ENCODE measurements at regions not wholly inside any gene's neighbourhood (a gene's known extent, or its start where the extent isn't known, plus 50 kb on each side); places are given as distances from the start of the nearest gene placed in this dataset.
A peak's percentile ranks its signal among the peaks of the same experiment; 100 is the strongest.

GRCh38 chr18:62442391-62442790 is 80.4 kb upstream of the ZCCHC2 start:
- DNase-seq (ENCODE audit: low read depth in 1 of 2, low spot score in 1 of 2) = no peak
- in situ Hi-C loops (cut with HindIII; ENCODE audit: low pct_unique_long_range_greater_than_20kb, low sequenced_read_pairs) = no loop called here

GRCh38 chr18:62445386-62445917 is 77.4 kb upstream of the ZCCHC2 start:
- DNase-seq (ENCODE audit: low read depth in 1 of 2, low spot score in 1 of 2) = no peak
- TF ChIP-seq JUND (IDR thresholded peaks at IDR 0.05; ENCODE audit: low read depth) = no peak
- in situ Hi-C loops (cut with HindIII; ENCODE audit: low pct_unique_long_range_greater_than_20kb, low sequenced_read_pairs) = no loop called here

More at GRCh38 chr18:62442391-62442790, 80.4 kb upstream of the ZCCHC2 start:
- no peak for TF ChIP-seq JUND (IDR thresholded peaks at IDR 0.05; ENCODE audit: low read depth)

DNA sequence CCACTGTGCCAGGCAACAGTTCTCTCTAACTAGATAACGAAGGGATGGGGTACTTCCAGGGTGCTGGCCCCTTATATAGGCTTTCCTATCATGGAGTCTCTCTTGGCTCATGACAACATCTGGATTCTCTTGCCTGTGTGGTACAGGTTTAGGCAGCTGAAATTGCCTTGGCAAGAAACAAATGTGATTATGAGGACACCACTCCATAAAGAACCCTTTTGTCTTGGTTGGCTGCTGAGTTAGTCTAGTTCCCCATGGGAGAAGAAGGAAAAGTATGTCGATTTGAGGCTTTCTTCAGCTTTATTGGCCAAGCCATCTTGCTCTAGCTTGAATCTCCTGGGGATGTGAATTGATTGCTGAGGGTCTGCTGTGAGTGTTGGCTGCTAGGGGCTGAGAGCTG is 76.3 kb upstream of the ZCCHC2 start:
- no peak for DNase-seq (ENCODE audit: low read depth in 1 of 2, low spot score in 1 of 2)
- TF ChIP-seq JUND (IDR thresholded peaks at IDR 0.05; ENCODE audit: low read depth) = no peak
- in situ Hi-C loops (cut with HindIII; ENCODE audit: low pct_unique_long_range_greater_than_20kb, low sequenced_read_pairs) = no loop called here

DNA sequence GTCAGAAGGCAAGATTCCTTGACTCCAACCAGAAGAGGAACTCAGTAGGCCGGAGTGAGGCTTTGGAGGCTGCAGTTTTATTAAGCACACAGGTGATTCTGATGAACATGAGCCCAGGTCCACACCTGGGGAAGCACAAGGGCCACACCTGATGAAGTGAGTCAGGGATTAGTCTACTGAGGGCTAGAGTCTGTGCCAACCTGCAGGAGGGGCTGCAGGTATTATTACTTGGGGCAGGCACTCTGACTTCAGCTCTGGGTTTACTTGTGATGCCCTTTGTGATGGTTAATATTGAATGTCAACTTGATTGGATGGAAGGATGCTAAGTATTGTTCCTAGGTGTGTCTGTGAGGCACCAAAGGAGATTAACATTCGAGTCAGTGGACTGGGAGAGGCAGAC is 75.2 kb upstream of the ZCCHC2 start:
- TF ChIP-seq JUND (IDR thresholded peaks at IDR 0.05; ENCODE audit: low read depth) = no peak
- in situ Hi-C loops (cut with HindIII; ENCODE audit: low pct_unique_long_range_greater_than_20kb, low sequenced_read_pairs) = no loop called here
- DNase-seq (ENCODE audit: low read depth in 1 of 2, low spot score in 1 of 2) = no peak

GRCh38 chr18:62448426-62448825 is 74.4 kb upstream of the ZCCHC2 start:
- no peak for TF ChIP-seq JUND (IDR thresholded peaks at IDR 0.05; ENCODE audit: low read depth)
- in situ Hi-C loops (cut with HindIII; ENCODE audit: low pct_unique_long_range_greater_than_20kb, low sequenced_read_pairs) = no loop called here
- no peak for DNase-seq (ENCODE audit: low read depth in 1 of 2, low spot score in 1 of 2)

GRCh38 chr18:62449490-62450104 is 73.2 kb upstream of the ZCCHC2 start:
- in situ Hi-C loops (cut with HindIII; ENCODE audit: low pct_unique_long_range_greater_than_20kb, low sequenced_read_pairs) = no loop called here
- no peak for TF ChIP-seq JUND (IDR thresholded peaks at IDR 0.05; ENCODE audit: low read depth)
- no peak for DNase-seq (ENCODE audit: low read depth in 1 of 2, low spot score in 1 of 2)

- DNase-seq (ENCODE audit: low read depth in 1 of 2, low spot score in 1 of 2) = no peak
- no peak for TF ChIP-seq JUND (IDR thresholded peaks at IDR 0.05; ENCODE audit: low read depth)
- in situ Hi-C loops (cut with HindIII; ENCODE audit: low pct_unique_long_range_greater_than_20kb, low sequenced_read_pairs) = no loop called here
Observed at GRCh38 chr18:62450175-62450545, 72.7 kb upstream of the ZCCHC2 start.

DNA sequence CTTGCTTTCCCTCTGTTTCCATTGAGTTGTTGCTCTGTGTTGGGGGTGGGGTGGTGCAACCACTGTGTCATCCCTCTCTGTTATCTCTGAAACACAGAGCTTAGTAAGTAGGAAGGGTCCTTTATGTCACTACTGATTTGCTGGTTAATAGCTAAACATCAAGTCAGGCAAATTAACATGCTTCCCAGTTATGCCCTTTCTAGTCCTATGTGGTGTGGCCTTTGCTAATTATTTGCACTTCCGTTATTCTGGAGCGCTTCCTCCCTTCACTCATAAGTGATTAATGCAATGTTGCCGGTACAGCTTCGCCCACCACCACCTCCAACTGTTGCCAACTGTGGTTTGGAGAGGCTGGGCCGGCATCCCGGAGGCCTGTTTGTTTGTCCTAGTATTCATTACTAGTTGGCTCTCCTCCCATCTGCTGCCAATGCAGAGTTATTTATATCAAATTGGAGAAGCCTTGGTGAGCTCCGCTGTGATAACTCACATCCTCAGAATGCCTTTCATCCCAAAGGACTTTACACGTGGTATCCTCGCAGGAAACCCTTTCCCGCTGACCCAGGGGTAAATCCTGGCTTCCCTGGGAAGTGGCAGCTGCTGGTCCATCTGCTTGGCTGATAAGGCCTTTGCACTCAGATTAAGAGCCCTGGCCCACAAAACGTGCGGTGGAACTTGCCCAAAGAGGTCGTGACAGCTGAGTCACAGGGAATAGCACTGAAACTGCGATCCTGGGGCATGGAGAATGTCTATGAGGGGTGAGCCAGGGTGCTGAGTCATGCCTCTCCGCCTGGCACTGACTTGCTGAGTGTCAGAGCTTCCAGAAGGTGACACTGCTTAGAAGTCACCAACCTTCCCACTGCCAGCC is 72.0 kb upstream of the ZCCHC2 start:
- TF ChIP-seq JUND (IDR thresholded peaks at IDR 0.05; ENCODE audit: low read depth) = no peak
- in situ Hi-C loops (cut with HindIII; ENCODE audit: low pct_unique_long_range_greater_than_20kb, low sequenced_read_pairs) = no loop called here
- peak in 1 of 2 experiments; percentile 32 for DNase-seq (ENCODE audit: low read depth in 1 of 2, low spot score in 1 of 2)

DNA sequence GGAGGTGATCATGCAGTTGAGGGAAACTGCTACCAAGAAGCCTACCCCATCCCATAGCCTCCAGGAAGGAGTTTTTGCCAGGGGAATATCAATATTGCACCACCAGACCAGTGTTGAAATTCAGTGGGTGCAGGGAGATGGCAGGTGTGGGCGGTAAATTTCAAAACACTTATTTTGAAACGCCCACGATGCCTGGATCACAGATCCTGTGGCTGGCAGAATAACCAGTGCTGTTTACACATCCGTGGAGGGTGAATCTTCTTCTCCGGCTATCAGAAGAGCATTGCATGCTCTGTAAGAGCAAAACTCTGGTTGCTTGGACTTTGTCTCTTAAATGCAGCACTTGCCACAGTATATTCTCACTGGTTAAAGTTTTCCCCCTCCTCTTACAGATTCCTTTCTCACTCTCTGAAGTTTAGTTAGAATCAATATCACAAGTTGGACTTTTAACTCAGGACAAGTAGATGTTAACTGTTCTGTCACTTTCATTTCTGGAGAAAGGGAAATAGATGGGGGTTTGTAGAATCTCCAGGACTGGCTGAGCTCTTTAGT is 70.5 kb upstream of the ZCCHC2 start:
- in situ Hi-C loops (cut with HindIII; ENCODE audit: low pct_unique_long_range_greater_than_20kb, low sequenced_read_pairs) = no loop called here
- TF ChIP-seq JUND (IDR thresholded peaks at IDR 0.05; ENCODE audit: low read depth) = no peak
- no peak for DNase-seq (ENCODE audit: low read depth in 1 of 2, low spot score in 1 of 2)

- in situ Hi-C loops (cut with HindIII; ENCODE audit: low pct_unique_long_range_greater_than_20kb, low sequenced_read_pairs) = no loop called here
- no peak for TF ChIP-seq JUND (IDR thresholded peaks at IDR 0.05; ENCODE audit: low read depth)
- no peak for DNase-seq (ENCODE audit: low read depth in 1 of 2, low spot score in 1 of 2)
Observed at GRCh38 chr18:62453864-62454263, 69.0 kb upstream of the ZCCHC2 start.

DNA sequence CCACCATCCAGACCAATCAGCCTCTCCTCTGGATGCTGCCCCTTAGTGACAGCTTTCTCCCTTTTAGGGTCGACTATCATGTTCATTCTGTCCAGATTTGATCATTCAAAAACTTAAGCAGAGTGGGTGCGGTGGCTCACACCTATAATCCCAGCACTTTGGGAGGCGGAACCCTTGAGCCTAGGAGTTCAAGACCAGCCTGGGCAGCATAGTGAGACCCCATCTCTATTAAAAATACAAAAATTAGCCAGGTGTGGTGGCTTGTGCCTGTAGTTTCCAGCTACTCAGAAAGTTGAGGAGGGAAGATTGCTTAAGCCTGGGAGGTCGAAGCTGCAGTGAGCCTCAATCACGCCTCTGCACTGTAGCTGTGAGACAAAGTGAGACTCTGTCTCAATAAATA is 68.3 kb upstream of the ZCCHC2 start:
- no peak for DNase-seq (ENCODE audit: low read depth in 1 of 2, low spot score in 1 of 2)
- in situ Hi-C loops (cut with HindIII; ENCODE audit: low pct_unique_long_range_greater_than_20kb, low sequenced_read_pairs) = no loop called here
- TF ChIP-seq JUND (IDR thresholded peaks at IDR 0.05; ENCODE audit: low read depth) = no peak

DNA sequence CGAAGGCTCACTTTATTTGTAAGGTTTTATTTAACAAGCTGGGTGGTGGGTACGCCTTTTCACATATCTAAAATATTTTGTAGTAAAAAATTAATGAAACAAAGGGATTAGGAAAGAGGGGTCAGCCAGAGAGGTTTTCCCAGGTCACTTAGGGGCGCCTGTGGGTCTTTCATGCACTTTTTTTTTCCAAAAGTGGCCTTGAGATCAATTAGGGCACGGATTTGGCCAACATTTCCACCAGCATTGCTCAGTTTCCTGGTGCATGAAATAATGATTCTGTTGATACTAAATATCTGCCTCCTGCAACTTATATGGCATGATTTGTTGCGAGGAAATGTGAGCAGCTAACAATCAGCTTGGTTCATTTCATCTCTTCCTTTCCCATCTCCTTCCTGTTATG is 67.6 kb upstream of the ZCCHC2 start:
- no peak for DNase-seq (ENCODE audit: low read depth in 1 of 2, low spot score in 1 of 2)
- in situ Hi-C loops (cut with HindIII; ENCODE audit: low pct_unique_long_range_greater_than_20kb, low sequenced_read_pairs) = no loop called here
- no peak for TF ChIP-seq JUND (IDR thresholded peaks at IDR 0.05; ENCODE audit: low read depth)

- in situ Hi-C loops (cut with HindIII; ENCODE audit: low pct_unique_long_range_greater_than_20kb, low sequenced_read_pairs) = no loop called here
- TF ChIP-seq JUND (IDR thresholded peaks at IDR 0.05; ENCODE audit: low read depth) = no peak
- DNase-seq (ENCODE audit: low read depth in 1 of 2, low spot score in 1 of 2) = no peak
Observed at GRCh38 chr18:62457877-62458276, 64.9 kb upstream of the ZCCHC2 start.

All from T47D (cell line).